HCT116 (cell line): ENCODE measurements at regions not wholly inside any gene's neighbourhood (a gene's known extent, or its start where the extent isn't known, plus 50 kb on each side); places are given as distances from the start of the nearest gene placed in this dataset.
"Not testable (repeated sequence)": the region's sequence is repeated elsewhere in the genome, so short reads cannot be mapped to it uniquely, and the experiment has no call there.

Experiments used
- ATAC-seq: fragments of 200-7000 bp; cut with Tn5 transposase; 2 replicates; pipeline ENCODE4 v1.9.1; 2020; ENCODE audit warnings: mild to moderate bottlenecking, moderate library complexity
- BruUV-seq: library from RNA; stranded (reverse); fragments of 400-500 nt; replicated peaks from 2 replicates; lab custom pipeline; 2021; lab: Mats Ljungman, UMichigan
- CTCF ChIA-PET: fragments of 300-600 bp; sonication (Branson Sonifier 250); formaldehyde crosslinking; loops from one replicate; lab custom pipeline; 2021; ENCODE audit warnings: antibody characterized with exemption; lab: Charles Lee
- POLR2A ChIA-PET: fragments of 300-600, 350-600 bp; sonication (Branson Sonifier 250); formaldehyde crosslinking; loops from one replicate; lab custom pipeline; 2021; ENCODE audit warnings: antibody characterized with exemption; lab: Charles Lee
- RAD21 ChIA-PET, 2 experiments: fragments of 300-600 bp; sonication (Branson Sonifier 250); formaldehyde crosslinking; loops; one replicate each; lab custom pipeline; 2023; ENCODE audit warnings: low total read pairs in 2 of 2; ENCODE audit not compliant: uncharacterized antibody in 2 of 2, unreplicated experiment in 2 of 2, low non-redundant PET in 1 of 2; lab: Charles Lee
- DNase-seq: peaks from one replicate; pipeline ENCODE4 v3.0.0-alpha.2; 2010; ENCODE audit warnings: low read depth, low spot score
- H2AFZ ChIP-seq: fragments of 200-600 bp; shearing (Covaris generic), sonication (generic); 2 replicates; pipeline ENCODE4 v1.6.1; 2017; ENCODE audit warnings: low read depth, mixed run types, mixed read lengths, antibody characterized with exemption, low read length; ENCODE audit not compliant: poor library complexity, severe bottlenecking
- H3K27ac ChIP-seq: 2 replicates; pipeline ENCODE4 v1.5.1; 2012; ENCODE audit warnings: low read depth, low read length
- H3K27me3 ChIP-seq: fragments of 200-600 bp; sonication (generic); 2 replicates; pipeline ENCODE4 v1.6.1; 2016; ENCODE audit warnings: mixed run types, low read length, mixed read lengths; ENCODE audit not compliant: insufficient read depth
- H3K36me3 ChIP-seq, 2 experiments: fragments of 200-500 bp in 1 of 2; fragments of 200-600 bp in 1 of 2; sonication (Bioruptor generic) in 1 of 2; sonication (generic) in 1 of 2; 2 replicates each; pipeline versions ENCODE4 v1.5.1 to v1.6.1; 2014 to 2016; ENCODE audit warnings: low read length in 2 of 2, inconsistent platforms in 1 of 2, mixed read lengths in 1 of 2, mixed run types in 1 of 2; ENCODE audit not compliant: insufficient read depth in 2 of 2, control insufficient read depth in 1 of 2
- H3K4me1 ChIP-seq, 2 experiments: fragments of 200-600 bp in 1 of 2; sonication (generic) in 1 of 2; 2 replicates each; pipeline versions ENCODE4 v1.5.1 to v1.6.1; 2012 to 2017; ENCODE audit warnings: low read length in 2 of 2, inconsistent platforms in 1 of 2, mild to moderate bottlenecking in 1 of 2, mixed read lengths in 1 of 2, mixed run types in 1 of 2, moderate library complexity in 1 of 2; ENCODE audit not compliant: insufficient read depth in 2 of 2, control insufficient read depth in 1 of 2
- H3K4me2 ChIP-seq: fragments of 200-600 bp; sonication (generic); 2 replicates; pipeline ENCODE4 v1.6.1; 2017; ENCODE audit warnings: mixed run types, low read length, mixed read lengths
- H3K4me3 ChIP-seq, 2 experiments: fragments of 200-600 bp in 1 of 2; sonication (generic) in 1 of 2; replicated peaks in 1 of 2; 2 replicates each; pipeline ENCODE4 v1.5.1; 2011 to 2016; ENCODE audit warnings: low read length in 2 of 2, control low read depth in 1 of 2, low read depth in 1 of 2, mild to moderate bottlenecking in 1 of 2, mixed read lengths in 1 of 2, mixed run types in 1 of 2
- H3K79me2 ChIP-seq: fragments of 200-600 bp; sonication (generic); 2 replicates; pipeline ENCODE4 v1.6.1; 2017; ENCODE audit warnings: mild to moderate bottlenecking, mixed run types, low read length, moderate library complexity, mixed read lengths; ENCODE audit not compliant: insufficient read depth
- H3K9ac ChIP-seq: fragments of 200-600 bp; sonication (generic); 2 replicates; pipeline ENCODE4 v1.6.1; 2016; ENCODE audit warnings: low read length, mixed read lengths
- H3K9me2 ChIP-seq: fragments of 200-600 bp; sonication (generic), shearing (Covaris generic); 2 replicates; pipeline ENCODE4 v1.6.1; 2017; ENCODE audit warnings: mixed run types, mild to moderate bottlenecking, moderate library complexity; ENCODE audit not compliant: insufficient read depth
- H3K9me3 ChIP-seq, 2 experiments: fragments of 200-500 bp in 1 of 2; fragments of 200-600 bp in 1 of 2; sonication (Bioruptor generic) in 1 of 2; sonication (generic) in 1 of 2; 2 replicates each; pipeline ENCODE4 v1.6.1; 2014 to 2017; ENCODE audit warnings: low read length in 2 of 2, mixed read lengths in 2 of 2, inconsistent platforms in 1 of 2, low read depth in 1 of 2, mild to moderate bottlenecking in 1 of 2, mixed run types in 1 of 2, moderate library complexity in 1 of 2; ENCODE audit not compliant: control insufficient read depth in 1 of 2, insufficient read depth in 1 of 2
- H4K20me1 ChIP-seq: fragments of 200-600 bp; sonication (generic), shearing (Covaris generic); 2 replicates; pipeline ENCODE4 v1.6.1; 2017; ENCODE audit warnings: mixed run types, mild to moderate bottlenecking, moderate library complexity; ENCODE audit not compliant: insufficient read depth
- CBX3 ChIP-seq: IDR thresholded peaks from 2 replicates; pipeline ENCODE4 v1.6.1; 2012; ENCODE audit warnings: low read depth
- CEBPB ChIP-seq: IDR thresholded peaks from 2 replicates; pipeline ENCODE4 v1.6.1; 2012; ENCODE audit warnings: low read depth
- EGR1 ChIP-seq: IDR thresholded peaks from 2 replicates; pipeline ENCODE4 v1.6.1; 2012; ENCODE audit warnings: low read depth
- RAD21 ChIP-seq: IDR thresholded peaks from 2 replicates; pipeline ENCODE4 v1.6.1; 2012; ENCODE audit warnings: low read depth, mild to moderate bottlenecking
- SIN3A ChIP-seq: IDR thresholded peaks from 2 replicates; pipeline ENCODE4 v1.6.1; 2012; ENCODE audit warnings: low read depth
- YY1 ChIP-seq: IDR thresholded peaks from 2 replicates; pipeline ENCODE4 v1.6.1; 2011; ENCODE audit warnings: low read length, low read depth, moderate library complexity, mild to moderate bottlenecking; ENCODE audit not compliant: insufficient replicate concordance; ENCODE audit errors: extremely low read depth
- intact Hi-C: fragments of 100-400 bp; cut with micrococcal nuclease; formaldehyde crosslinking; loops from 2 replicates; pipeline ENCODE4 v1.10.0; 2022
- TF ChIP-seq, protein P1 (sequence below): IDR thresholded peaks from 2 replicates; pipeline ENCODE4 v1.6.1; 2012
- TF ChIP-seq, protein P2 (sequence below): IDR thresholded peaks from 2 replicates; pipeline ENCODE4 v1.6.1; 2011; ENCODE audit warnings: mild to moderate bottlenecking, low read length, moderate library complexity; ENCODE audit not compliant: insufficient replicate concordance; ENCODE audit errors: extremely low read depth
- TF ChIP-seq, protein P3 (sequence below): IDR thresholded peaks from 2 replicates; pipeline ENCODE4 v1.6.1; 2012
- TF ChIP-seq, protein P4 (sequence below): IDR thresholded peaks from 2 replicates; pipeline ENCODE4 v1.6.1; 2012; ENCODE audit warnings: low read depth

DNA sequence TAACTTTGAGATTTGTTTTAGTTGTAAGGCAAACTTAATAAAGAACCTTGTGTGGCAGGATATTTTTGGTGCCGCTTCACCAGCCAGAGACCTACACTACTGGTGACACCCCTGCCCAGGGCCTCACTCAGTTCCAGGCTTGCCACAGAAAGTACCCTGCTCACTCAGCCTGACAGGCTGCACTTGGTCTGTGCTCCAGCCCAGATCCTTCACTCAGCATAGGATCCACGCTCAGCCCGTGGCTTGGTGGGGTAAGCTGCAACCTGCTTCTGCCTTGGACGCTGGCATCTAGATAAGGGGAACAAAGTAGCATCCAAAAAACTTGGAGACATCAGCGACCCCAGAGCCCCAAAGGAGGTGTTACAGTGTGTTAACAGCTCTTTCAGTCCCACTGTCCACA lies 825.5 kb downstream of the EPHA3 start (continued):
- TF ChIP-seq, protein P1, sequence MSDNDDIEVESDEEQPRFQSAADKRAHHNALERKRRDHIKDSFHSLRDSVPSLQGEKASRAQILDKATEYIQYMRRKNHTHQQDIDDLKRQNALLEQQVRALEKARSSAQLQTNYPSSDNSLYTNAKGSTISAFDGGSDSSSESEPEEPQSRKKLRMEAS, result no peak
- TF ChIP-seq YY1, result no peak
- TF ChIP-seq, protein P2, sequence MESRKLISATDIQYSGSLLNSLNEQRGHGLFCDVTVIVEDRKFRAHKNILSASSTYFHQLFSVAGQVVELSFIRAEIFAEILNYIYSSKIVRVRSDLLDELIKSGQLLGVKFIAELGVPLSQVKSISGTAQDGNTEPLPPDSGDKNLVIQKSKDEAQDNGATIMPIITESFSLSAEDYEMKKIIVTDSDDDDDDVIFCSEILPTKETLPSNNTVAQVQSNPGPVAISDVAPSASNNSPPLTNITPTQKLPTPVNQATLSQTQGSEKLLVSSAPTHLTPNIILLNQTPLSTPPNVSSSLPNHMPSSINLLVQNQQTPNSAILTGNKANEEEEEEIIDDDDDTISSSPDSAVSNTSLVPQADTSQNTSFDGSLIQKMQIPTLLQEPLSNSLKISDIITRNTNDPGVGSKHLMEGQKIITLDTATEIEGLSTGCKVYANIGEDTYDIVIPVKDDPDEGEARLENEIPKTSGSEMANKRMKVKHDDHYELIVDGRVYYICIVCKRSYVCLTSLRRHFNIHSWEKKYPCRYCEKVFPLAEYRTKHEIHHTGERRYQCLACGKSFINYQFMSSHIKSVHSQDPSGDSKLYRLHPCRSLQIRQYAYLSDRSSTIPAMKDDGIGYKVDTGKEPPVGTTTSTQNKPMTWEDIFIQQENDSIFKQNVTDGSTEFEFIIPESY, result no peak

DNA sequence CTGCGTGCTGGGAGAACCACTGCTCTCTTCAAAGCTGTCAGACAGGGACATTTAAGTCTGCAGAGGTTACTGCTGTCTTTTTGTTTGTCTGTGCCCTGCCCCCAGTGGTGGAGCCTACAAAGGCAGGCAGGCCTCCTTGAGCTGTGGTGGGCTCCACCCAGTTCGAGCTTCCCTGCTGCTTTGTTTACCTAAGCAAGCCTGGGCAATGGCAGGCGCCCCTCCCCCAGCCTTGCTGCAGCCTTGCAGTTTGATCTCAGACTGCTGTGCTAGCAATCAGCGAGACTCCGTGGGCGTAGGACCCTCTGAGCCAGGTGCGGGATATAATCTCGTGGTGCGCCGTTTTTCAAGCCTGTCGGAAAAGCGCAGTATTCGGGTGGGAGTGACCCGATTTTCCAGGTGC lies 837.0 kb downstream of the EPHA3 start:
- ATAC-seq, RAD21 ChIA-PET, H3K79me2 ChIP-seq, H3K9me2 ChIP-seq, H3K4me1 ChIP-seq, POLR2A ChIA-PET, H4K20me1 ChIP-seq, H3K4me3 ChIP-seq, H3K27ac ChIP-seq, H3K4me2 ChIP-seq, DNase-seq, H3K27me3 ChIP-seq, H3K9ac ChIP-seq, H2AFZ ChIP-seq, intact Hi-C loops, BruUV-seq, H3K9me3 ChIP-seq, CTCF ChIA-PET, H3K36me3 ChIP-seq: not testable (repeated sequence)

DNA sequence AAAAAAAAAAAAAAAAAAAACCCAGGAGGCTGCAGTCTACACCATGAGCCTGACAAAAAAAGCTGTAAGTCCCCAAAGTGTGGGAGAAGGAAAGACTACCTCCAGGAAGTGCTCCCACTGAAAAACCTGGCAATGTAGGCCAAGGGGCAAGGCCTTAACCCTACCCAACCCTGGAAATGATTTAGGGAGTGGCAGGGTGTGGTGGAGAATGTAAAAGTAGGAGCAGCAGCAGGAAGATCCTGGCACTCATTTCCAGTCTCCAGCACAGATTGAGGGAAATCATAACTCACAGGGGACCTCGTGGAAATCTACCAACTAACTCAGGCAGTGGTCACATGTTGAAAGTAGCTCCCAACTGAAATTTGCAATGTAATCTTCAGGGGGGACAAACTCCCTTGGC lies 839.5 kb downstream of the EPHA3 start:
- H3K4me1 ChIP-seq, result no peaks in the 10 kb centered on the region
- ChIA-PET CTCF (no interaction called here), POLR2A (no interaction called here), RAD21 (no interaction called here)
- H3K36me3 ChIP-seq, result no peaks in the 10 kb centered on the region
- H3K4me2 ChIP-seq, result no peak overlapping the region
- ATAC-seq (no peak), DNase-seq (no peak)
- no peaks in the 10 kb centered on the region for H3K9me2 ChIP-seq
- no peaks in the 10 kb centered on the region for H3K27me3 ChIP-seq
- H3K9ac ChIP-seq, result no peak overlapping the region
- H3K27ac ChIP-seq, result no peak overlapping the region
- no TSS peak for BruUV-seq
- no peak overlapping the region for H2AFZ ChIP-seq
- H4K20me1 ChIP-seq, result no peaks in the 10 kb centered on the region
- intact Hi-C loops, result no loop called here
- H3K4me3 ChIP-seq, result no peak overlapping the region
- peaks cover 0 to 11% of the 10 kb centered on the region in 2 experiments; a peak in 2 of 4 replicates for H3K9me3 ChIP-seq
- no peaks in the 10 kb centered on the region for H3K79me2 ChIP-seq
- no peak for TF ChIP-seq CEBPB
- TF ChIP-seq, protein P2, result no peak
- TF ChIP-seq CBX3, result no peak
- TF ChIP-seq, protein P3, sequence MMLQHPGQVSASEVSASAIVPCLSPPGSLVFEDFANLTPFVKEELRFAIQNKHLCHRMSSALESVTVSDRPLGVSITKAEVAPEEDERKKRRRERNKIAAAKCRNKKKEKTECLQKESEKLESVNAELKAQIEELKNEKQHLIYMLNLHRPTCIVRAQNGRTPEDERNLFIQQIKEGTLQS, result no peak
- TF ChIP-seq, protein P4, sequence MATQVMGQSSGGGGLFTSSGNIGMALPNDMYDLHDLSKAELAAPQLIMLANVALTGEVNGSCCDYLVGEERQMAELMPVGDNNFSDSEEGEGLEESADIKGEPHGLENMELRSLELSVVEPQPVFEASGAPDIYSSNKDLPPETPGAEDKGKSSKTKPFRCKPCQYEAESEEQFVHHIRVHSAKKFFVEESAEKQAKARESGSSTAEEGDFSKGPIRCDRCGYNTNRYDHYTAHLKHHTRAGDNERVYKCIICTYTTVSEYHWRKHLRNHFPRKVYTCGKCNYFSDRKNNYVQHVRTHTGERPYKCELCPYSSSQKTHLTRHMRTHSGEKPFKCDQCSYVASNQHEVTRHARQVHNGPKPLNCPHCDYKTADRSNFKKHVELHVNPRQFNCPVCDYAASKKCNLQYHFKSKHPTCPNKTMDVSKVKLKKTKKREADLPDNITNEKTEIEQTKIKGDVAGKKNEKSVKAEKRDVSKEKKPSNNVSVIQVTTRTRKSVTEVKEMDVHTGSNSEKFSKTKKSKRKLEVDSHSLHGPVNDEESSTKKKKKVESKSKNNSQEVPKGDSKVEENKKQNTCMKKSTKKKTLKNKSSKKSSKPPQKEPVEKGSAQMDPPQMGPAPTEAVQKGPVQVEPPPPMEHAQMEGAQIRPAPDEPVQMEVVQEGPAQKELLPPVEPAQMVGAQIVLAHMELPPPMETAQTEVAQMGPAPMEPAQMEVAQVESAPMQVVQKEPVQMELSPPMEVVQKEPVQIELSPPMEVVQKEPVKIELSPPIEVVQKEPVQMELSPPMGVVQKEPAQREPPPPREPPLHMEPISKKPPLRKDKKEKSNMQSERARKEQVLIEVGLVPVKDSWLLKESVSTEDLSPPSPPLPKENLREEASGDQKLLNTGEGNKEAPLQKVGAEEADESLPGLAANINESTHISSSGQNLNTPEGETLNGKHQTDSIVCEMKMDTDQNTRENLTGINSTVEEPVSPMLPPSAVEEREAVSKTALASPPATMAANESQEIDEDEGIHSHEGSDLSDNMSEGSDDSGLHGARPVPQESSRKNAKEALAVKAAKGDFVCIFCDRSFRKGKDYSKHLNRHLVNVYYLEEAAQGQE, result no peak
- no peak for TF ChIP-seq SIN3A
- no peak for TF ChIP-seq EGR1
- no peak for TF ChIP-seq RAD21
